GM12891 (cell line): ENCODE measurements at regions not wholly inside any gene's neighbourhood (a gene's known extent, or its start where the extent isn't known, plus 50 kb on each side); places are given as distances from the start of the nearest gene placed in this dataset.

Source experiments
- DNase-seq: peaks from one replicate; pipeline ENCODE4 v3.0.0; 2011; ENCODE audit warnings: low spot score; ENCODE audit not compliant: insufficient read length
- FAIRE-seq: peaks from 2 replicates; lab custom pipeline; 2011; peaks lifted over from hg19 to GRCh38; lab: Jason Lieb, UNC
- PAX5 ChIP-seq: IDR thresholded peaks from 2 replicates; pipeline ENCODE4 v1.6.1; 2011; ENCODE audit warnings: low read length, moderate library complexity, mild to moderate bottlenecking; ENCODE audit not compliant: insufficient read depth, severe bottlenecking
- POLR2A ChIP-seq: IDR thresholded peaks from 2 replicates; pipeline ENCODE4 v1.6.1; 2011; ENCODE audit warnings: low read depth, low read length, control low read depth
- POLR2AphosphoS5 ChIP-seq: IDR thresholded peaks from 2 replicates; pipeline ENCODE4 v1.6.1; 2011; ENCODE audit warnings: low read depth, low read length, control low read depth
- POU2F2 ChIP-seq: IDR thresholded peaks from 2 replicates; pipeline ENCODE4 v1.6.1; 2011; ENCODE audit warnings: low read depth, mild to moderate bottlenecking, control low read depth, low read length, moderate library complexity
- SPI1 ChIP-seq: IDR thresholded peaks from 2 replicates; pipeline ENCODE4 v1.6.1; 2011; ENCODE audit warnings: low read depth, low read length, control low read depth
- TAF1 ChIP-seq: IDR thresholded peaks from 2 replicates; pipeline ENCODE4 v1.6.1; 2011; ENCODE audit warnings: low read depth, low read length, control low read depth

- FAIRE-seq (no peak), DNase-seq (no peak)
- TF ChIP-seq TAF1 = no peak
- peak; percentile 37; the same call in 1 of the 2 replicates for TF ChIP-seq SPI1
Measured at GRCh38 chr2:122530814-122531213, 775.4 kb downstream of the TSN start.

GRCh38 chr2:122531290-122532071, 776.0 kb downstream of the TSN start:
- TF ChIP-seq POU2F2 (no peak), POLR2A (no peak), POLR2AphosphoS5 (no peak), PAX5 (no peak), SPI1 (no peak), TAF1 (no peak)
- DNase-seq (no peak), FAIRE-seq (no peak)

GRCh38 chr2:122532072-122532344, 776.6 kb downstream of the TSN start:
- no peak for FAIRE-seq
- TF ChIP-seq POLR2A (no peak), POU2F2 (no peak), PAX5 (no peak), SPI1 (no peak), POLR2AphosphoS5 (no peak), TAF1 (no peak)
- DNase-seq = no peak

GRCh38 chr2:122532481-122532880, 777.0 kb downstream of the TSN start:
- no peak for DNase-seq
- TF ChIP-seq PAX5 = no peak
- no peak for TF ChIP-seq POLR2AphosphoS5
- TF ChIP-seq SPI1 = no peak
- no peak for TF ChIP-seq POLR2A
- TF ChIP-seq POU2F2 = no peak
- TF ChIP-seq TAF1 = no peak
- no peak for FAIRE-seq

GRCh38 chr2:122535960-122536505, 780.6 kb downstream of the TSN start:
- no peak for DNase-seq
- no peak for TF ChIP-seq POLR2A
- TF ChIP-seq POU2F2 = no peak
- TF ChIP-seq TAF1 = no peak
- TF ChIP-seq PAX5 = no peak
- no peak for TF ChIP-seq POLR2AphosphoS5
- no peak for TF ChIP-seq SPI1
- no peak for FAIRE-seq

- FAIRE-seq = no peak
Measured at GRCh38 chr2:122539311-122539710, 783.9 kb downstream of the TSN start.

GRCh38 chr2:122539920-122540319, 784.5 kb downstream of the TSN start:
- FAIRE-seq (no peak), DNase-seq (no peak)
- TF ChIP-seq POU2F2 (no peak), SPI1 (no peak), TAF1 (no peak), POLR2A (no peak), POLR2AphosphoS5 (no peak), PAX5 (no peak)

More at GRCh38 chr2:122539311-122539710, 783.9 kb downstream of the TSN start:
- DNase-seq = no peak
- TF ChIP-seq TAF1 (no peak), SPI1 (no peak), POLR2AphosphoS5 (no peak), POU2F2 (no peak), POLR2A (no peak)

- no peak for DNase-seq
- no peak for FAIRE-seq
- TF ChIP-seq SPI1 (no peak), TAF1 (no peak), POLR2A (no peak), PAX5 (no peak), POLR2AphosphoS5 (no peak), POU2F2 (no peak)
Measured at GRCh38 chr2:122542236-122542635, 786.8 kb downstream of the TSN start.

- no peak for DNase-seq
- FAIRE-seq = no peak
- no peak for TF ChIP-seq POLR2A
- TF ChIP-seq POU2F2 = no peak
- TF ChIP-seq PAX5 = no peak
- TF ChIP-seq SPI1 = no peak
- TF ChIP-seq POLR2AphosphoS5 = no peak
- TF ChIP-seq TAF1 = no peak
Measured at GRCh38 chr2:122542646-122543045, 787.2 kb downstream of the TSN start.
